K562 (cell line): ENCODE measurements at regions not wholly inside any gene's neighbourhood (a gene's known extent, or its start where the extent isn't known, plus 50 kb on each side); places are given as distances from the start of the nearest gene placed in this dataset.

Experiments
- ATAC-seq: fragments of 200-7000 bp; cut with Tn5 transposase; 3 replicates; pipeline ENCODE4 v1.9.1; 2020; ENCODE audit warnings: moderate library complexity
- BruUV-seq: library from RNA; stranded (reverse); fragments of 400-500 nt; replicated peaks from 2 replicates; lab custom pipeline; 2021; lab: Mats Ljungman, UMichigan
- CTCF ChIA-PET: fragments of 300-600 bp; formaldehyde crosslinking; extraction: SDS; loops from one replicate; lab custom pipeline; 2021; ENCODE audit warnings: low intra/inter-chr PET ratio; lab: Yijun Ruan, JAX
- POLR2A ChIA-PET: fragments of 300-600, 350-650 bp; sonication (Branson Sonifier 250); formaldehyde crosslinking; extraction: SDS; loops from one replicate; lab custom pipeline; 2021; ENCODE audit warnings: antibody characterized with exemption, inconsistent platforms; lab: Yijun Ruan, JAX
- DNase-seq, 4 experiments: peaks; one replicate each; pipeline versions ENCODE4 v3.0.0 to v3.0.0-alpha.2; 2011 to 2018; ENCODE audit warnings: low spot score in 3 of 4, mixed read lengths in 3 of 4; ENCODE audit errors: extremely low read depth in 1 of 4
- FAIRE-seq: peaks from 2 replicates; lab custom pipeline; 2011; peaks lifted over from hg19 to GRCh38; lab: Jason Lieb, UNC
- H2AFZ ChIP-seq: 2 replicates; pipeline ENCODE4 v1.6.0; 2011; ENCODE audit warnings: low read depth, low read length, control low read depth, inconsistent platforms
- H3K27ac ChIP-seq: fragments of 200-600 bp; 3 replicates; pipeline ENCODE4 v1.8.0; 2011; ENCODE audit warnings: low read depth, mild to moderate bottlenecking, control low read depth, inconsistent platforms, low read length, moderate library complexity, mixed read lengths; ENCODE audit errors: extremely low read depth
- H3K27me3 ChIP-seq, 2 experiments: fragments of 300-600 bp in 1 of 2; 2 replicates in 1 of 2; 3 replicates in 1 of 2; pipeline versions ENCODE4 v1.6.0 to v1.8.0; 2011; ENCODE audit warnings: inconsistent platforms in 2 of 2, low read length in 2 of 2, mild to moderate bottlenecking in 1 of 2, mixed read lengths in 1 of 2, moderate library complexity in 1 of 2; ENCODE audit not compliant: control insufficient read depth in 2 of 2, insufficient read depth in 2 of 2
- H3K36me3 ChIP-seq: fragments of 300-600 bp; 3 replicates; pipeline ENCODE4 v1.8.0; 2011; ENCODE audit warnings: mild to moderate bottlenecking, low read length, inconsistent platforms; ENCODE audit not compliant: control insufficient read depth, insufficient read depth
- H3K4me1 ChIP-seq, 2 experiments: fragments of 200-600 bp in 1 of 2; replicated peaks in 1 of 2; 2 replicates in 1 of 2; 3 replicates in 1 of 2; pipeline versions ENCODE4 v1.5.1 to v1.8.0; 2011; ENCODE audit warnings: inconsistent platforms in 2 of 2, low read length in 2 of 2, mild to moderate bottlenecking in 1 of 2, mixed read lengths in 1 of 2, moderate library complexity in 1 of 2; ENCODE audit not compliant: control insufficient read depth in 2 of 2, insufficient read depth in 2 of 2
- H3K4me2 ChIP-seq: 2 replicates; pipeline ENCODE4 v1.6.1; 2011; ENCODE audit warnings: low read length, control low read depth, inconsistent platforms, mixed read lengths; ENCODE audit not compliant: insufficient read depth
- H3K4me3 ChIP-seq: fragments of 200-600 bp; sonication (generic), shearing (Covaris generic); 2 replicates; pipeline ENCODE4 v1.5.1; 2016; ENCODE audit warnings: control low read depth, inconsistent platforms
- H3K79me2 ChIP-seq: fragments of 200-600 bp; 3 replicates; pipeline ENCODE4 v1.8.0; 2011; ENCODE audit warnings: low read length, inconsistent platforms; ENCODE audit not compliant: control insufficient read depth, insufficient read depth
- H3K9ac ChIP-seq, 2 experiments: 2 replicates each; pipeline versions ENCODE4 v1.6.0 to v1.6.1; 2011; ENCODE audit warnings: low read depth in 2 of 2, low read length in 2 of 2, control low read depth in 1 of 2, inconsistent platforms in 1 of 2, mild to moderate bottlenecking in 1 of 2, mixed read lengths in 1 of 2; ENCODE audit not compliant: insufficient read depth in 1 of 2
- H3K9me1 ChIP-seq: one replicate; pipeline ENCODE4 v1.6.0; 2011; ENCODE audit warnings: inconsistent platforms, mild to moderate bottlenecking, low read length, moderate library complexity; ENCODE audit not compliant: control insufficient read depth, insufficient read depth
- H3K9me3 ChIP-seq: replicated peaks from 2 replicates; pipeline ENCODE4 v1.5.1; 2011; ENCODE audit warnings: low read depth, low read length, inconsistent platforms; ENCODE audit not compliant: control insufficient read depth, insufficient read depth
- H4K20me1 ChIP-seq: replicated peaks from 2 replicates; pipeline ENCODE4 v1.6.1; 2011; ENCODE audit warnings: low read length, inconsistent platforms, mixed read lengths; ENCODE audit not compliant: control insufficient read depth, insufficient read depth
- BCL6 ChIP-seq: fragments of 250-450 bp; sonication (Bioruptor Pico); IDR thresholded peaks from 2 replicates; pipeline ENCODE4 v1.4.0; 2020
- GABPB2 ChIP-seq: fragments of 250-450 bp; sonication (Bioruptor Pico); conservative IDR thresholded peaks from 2 replicates; pipeline ENCODE4 v1.5.1; 2021; ENCODE audit warnings: mild to moderate bottlenecking
- HMBOX1 ChIP-seq: sonication (generic); IDR thresholded peaks from 2 replicates; pipeline ENCODE4 v1.6.1; 2016
- PRPF4 ChIP-seq: fragments of 200-400 bp; formaldehyde crosslinking; IDR thresholded peaks from one replicate; pipeline ENCODE4 v1.6.1; 2017; ENCODE audit warnings: low read length, low read depth, mild to moderate bottlenecking; ENCODE audit not compliant: insufficient read depth, poor library complexity, severe bottlenecking
- SREBF1 ChIP-seq: fragments of 150-350 bp; IDR thresholded peaks from 2 replicates; pipeline ENCODE4 v1.6.1; 2014; ENCODE audit warnings: antibody characterized with exemption, low read depth, low read length, borderline replicate concordance
- ZFP30 ChIP-seq: fragments of 250-450 bp; sonication (Bioruptor Pico); IDR thresholded peaks from 2 replicates; pipeline ENCODE4 v1.8.0; 2022; ENCODE audit warnings: moderate library complexity, mild to moderate bottlenecking, inconsistent platforms, borderline replicate concordance
- ZNF282 ChIP-seq: sonication (generic); formaldehyde crosslinking; IDR thresholded peaks from 2 replicates; pipeline ENCODE4 v1.8.1; 2023; ENCODE audit warnings: missing genetic modification reagents
- ZNF354B ChIP-seq: fragments of 250-450 bp; sonication (Bioruptor Pico); IDR thresholded peaks from 2 replicates; pipeline ENCODE4 v1.4.0; 2020
- WGBS: fragments of 100-300 bp; shearing (Covaris generic); methylation state at CpG from one replicate; pipeline ENCODE4 v1.1.6; 2016; ENCODE audit warnings: low coverage, mixed read lengths; ENCODE audit not compliant: insufficient coverage; ENCODE audit errors: missing lambda C conversion rate; 5-methylcytosine and 5-hydroxymethylcytosine counted together
- in situ Hi-C: fragments of 300-500 bp; cut with MboI; formaldehyde crosslinking; loops from 4 replicates; pipeline ENCODE4 v1.15.0; 2018; ENCODE audit warnings: inconsistent platforms, mixed read lengths
- intact Hi-C: fragments of 100-400 bp; cut with micrococcal nuclease; formaldehyde crosslinking; loops from 2 replicates; pipeline ENCODE4 v1.14.2; 2022

GRCh38 chr10:10353326-10353868, 664.3 kb upstream of the CELF2 start:
- H3K79me2 ChIP-seq: no peaks in the 10 kb centered on the region
- TF ChIP-seq GABPB2 (no peak), BCL6 (CRISPR knock-in tag) (no peak)
- TF ChIP-seq, all 486 proteins: peak for 0
- H4K20me1 ChIP-seq: no peaks in the 10 kb centered on the region
- H3K9me3 ChIP-seq: 0 out of 2 replicates have a peak, but pooled peaks cover 2% of the 10 kb centered on the region
- BruUV-seq: no TSS peak
- in situ Hi-C loops: no loop called here
- under 1% methylated on average over 8 of the region's 8 CpGs for WGBS
- no peak overlapping the region for H2AFZ ChIP-seq
- H3K9ac ChIP-seq: no peak overlapping the region
- FAIRE-seq (no peak), ATAC-seq (no peak), DNase-seq (no peak)
- no peak overlapping the region for H3K27ac ChIP-seq
- no peaks in the 10 kb centered on the region for H3K36me3 ChIP-seq
- intact Hi-C loops: no loop called here
- CTCF ChIA-PET: no interaction called here
- no peaks in the 10 kb centered on the region for H3K4me1 ChIP-seq
- no peaks in the 10 kb centered on the region for H3K9me1 ChIP-seq
- no peak overlapping the region for H3K4me2 ChIP-seq
- no peaks in the 10 kb centered on the region for H3K27me3 ChIP-seq
- POLR2A ChIA-PET: interaction anchor here (0.8 kb wide), 1 partner anchor 1018 kb away, joined by 3 read pairs; no protein-coding TSS in a partner anchor
- H3K4me3 ChIP-seq: no peak overlapping the region

DNA sequence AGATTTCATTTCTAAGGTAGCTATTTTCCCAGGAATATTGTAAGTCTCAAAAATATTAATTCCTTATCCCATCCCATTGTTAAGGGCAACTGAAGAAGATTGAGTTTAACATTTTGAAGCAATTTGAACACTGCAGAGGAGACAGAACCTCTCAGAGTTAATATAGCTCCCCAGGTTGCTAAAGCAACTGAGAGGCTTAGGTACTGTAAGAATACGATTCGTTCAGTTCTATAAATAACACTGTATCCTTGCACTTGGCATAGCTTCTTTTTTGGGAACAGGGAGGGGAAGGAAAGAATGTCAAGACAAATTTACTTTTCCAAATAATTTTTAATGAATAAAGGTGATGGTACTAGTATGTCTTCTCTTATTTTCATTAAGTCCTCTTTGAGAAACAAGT, 658.4 kb upstream of the CELF2 start:
- Histone ChIP-seq H3K79me2 (no peaks in the 10 kb centered on the region), H3K9ac (no peak overlapping the region), H4K20me1 (no peaks in the 10 kb centered on the region), H3K4me1 (no peaks in the 10 kb centered on the region), H3K9me3 (no peaks in the 10 kb centered on the region), H3K27ac (no peak overlapping the region), H3K9me1 (no peaks in the 10 kb centered on the region), H3K36me3 (no peaks in the 10 kb centered on the region), H3K4me2 (no peak overlapping the region), H2AFZ (no peak overlapping the region), H3K4me3 (no peak overlapping the region), H3K27me3 (no peaks in the 10 kb centered on the region)
- ChIA-PET POLR2A (no interaction called here), CTCF (no interaction called here)
- intact Hi-C loops (no loop called here), in situ Hi-C loops (no loop called here)
- no TSS peak for BruUV-seq
- TF ChIP-seq ZFP30 (CRISPR knock-in tag): no peak
- no peak for TF ChIP-seq ZNF282 (CRISPR knock-in tag)
- TF ChIP-seq ZNF354B (CRISPR knock-in tag): no peak
- TF ChIP-seq PRPF4: no peak
- no peak for TF ChIP-seq SREBF1
- TF ChIP-seq HMBOX1: no peak
- DNase-seq: no peak
- no peak for FAIRE-seq
- ATAC-seq: no peak
- 0% methylated on average over 2 of the region's 2 CpGs for WGBS
